C4-2B (cell line): ENCODE measurements at regions not wholly inside any gene's neighbourhood (a gene's known extent, or its start where the extent isn't known, plus 50 kb on each side); places are given as distances from the start of the nearest gene placed in this dataset.

Experiments
- CTCF ChIP-seq: fragments of 450-650 bp; conservative IDR thresholded peaks from 2 replicates; pipeline ENCODE4 v1.5.1; 2017; ENCODE audit warnings: mild to moderate bottlenecking
- ZFX ChIP-seq: fragments of 450-650 bp; IDR thresholded peaks from 2 replicates; pipeline ENCODE4 v1.6.1; 2017

GRCh38 chr4:163251204-163251603 lies 81.2 kb downstream of the NPY1R start:
- peak; percentile 34 for TF ChIP-seq CTCF
- no peak for TF ChIP-seq ZFX
